SK-N-MC (cell line): ENCODE measurements at regions not wholly inside any gene's neighbourhood (a gene's known extent, or its start where the extent isn't known, plus 50 kb on each side); places are given as distances from the start of the nearest gene placed in this dataset.

Experiments used
- EZH2 ChIP-seq: fragments of 200-600 bp; sonication (generic); IDR thresholded peaks from one replicate; pipeline ENCODE4 v1.6.1; 2017; ENCODE audit warnings: antibody characterized with exemption
- FOXP2 ChIP-seq: optimal IDR thresholded peaks from 2 replicates; pipeline ENCODE3; 2011; ENCODE audit warnings: mild to moderate bottlenecking, moderate library complexity; ENCODE audit not compliant: insufficient read depth; ENCODE audit errors: extremely low read length, control extremely low read depth
- POLR2AphosphoS5 ChIP-seq: IDR thresholded peaks from 2 replicates; pipeline ENCODE4 v1.6.1; 2012; ENCODE audit warnings: mild to moderate bottlenecking, low read depth, low read length, borderline replicate concordance

DNA sequence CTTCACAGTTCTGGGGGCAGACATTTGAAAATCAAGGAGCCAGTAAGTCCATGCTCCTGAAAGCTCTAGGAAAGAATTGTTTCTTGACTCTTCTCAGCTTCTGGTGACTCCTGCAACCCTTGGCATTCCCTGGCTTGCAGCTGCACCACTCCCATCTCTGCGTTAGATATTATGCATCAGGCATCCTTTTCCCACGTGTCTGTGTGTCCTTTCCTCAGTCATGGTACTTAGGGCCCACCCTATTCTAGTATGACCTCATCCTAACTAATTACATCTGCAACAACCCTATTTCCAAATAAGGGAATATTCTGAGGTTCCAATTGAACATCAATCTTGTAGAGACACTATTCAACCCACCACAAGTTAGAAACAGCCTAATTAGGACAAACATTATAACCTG lies 931.7 kb upstream of the CHAC2 start:
- no peak for TF ChIP-seq FOXP2
- no peak for TF ChIP-seq POLR2AphosphoS5
- no peak for TF ChIP-seq EZH2
